Nephron progenitor cell (in vitro differentiated cells): ENCODE measurements at regions not wholly inside any gene's neighbourhood (a gene's known extent, or its start where the extent isn't known, plus 50 kb on each side); places are given as distances from the start of the nearest gene placed in this dataset.

Experiments used
- DNase-seq: peaks from one replicate; pipeline ENCODE4 v3.0.0; 2021
- H3K27ac Mint-ChIP-seq: 2 replicates; pipeline ENCODE4 v1.8.0; 2021; ENCODE audit warnings: mild to moderate bottlenecking, moderate library complexity, mixed read lengths
- H3K27me3 Mint-ChIP-seq: 2 replicates; pipeline ENCODE4 v1.8.0; 2021; ENCODE audit warnings: mild to moderate bottlenecking, low read depth, mixed read lengths; ENCODE audit not compliant: poor library complexity
- H3K36me3 Mint-ChIP-seq: 2 replicates; pipeline ENCODE4 v1.8.0; 2021; ENCODE audit warnings: low read depth, mixed read lengths
- H3K4me1 Mint-ChIP-seq: 2 replicates; pipeline ENCODE4 v1.8.0; 2021; ENCODE audit warnings: mixed read lengths
- H3K4me3 Mint-ChIP-seq: 2 replicates; pipeline ENCODE4 v1.8.0; 2021; ENCODE audit warnings: mild to moderate bottlenecking, moderate library complexity, mixed read lengths
- H3K9me3 Mint-ChIP-seq: 2 replicates; pipeline ENCODE4 v1.8.0; 2021; ENCODE audit warnings: mild to moderate bottlenecking, moderate library complexity, mixed read lengths
- CTCF ChIP-seq: fragments of 200-600 bp; sonication (generic); IDR thresholded peaks from 2 replicates; pipeline ENCODE4 v1.5.0; 2021; ENCODE audit warnings: antibody characterized with exemption

- Mint-ChIP-seq H3K36me3 (no peaks in the 10 kb centered on the region), H3K9me3 (no peaks in the 10 kb centered on the region), H3K27ac (no peak overlapping the region), H3K4me3 (no peak overlapping the region), H3K27me3 (peaks cover 3% of the 10 kb centered on the region), H3K4me1 (no peaks in the 10 kb centered on the region)
- no peak for TF ChIP-seq CTCF
- no peak for DNase-seq
These were observed 311.3 kb downstream of the LMO7 start for GRCh38 chr13:75947448-75947847.

DNA sequence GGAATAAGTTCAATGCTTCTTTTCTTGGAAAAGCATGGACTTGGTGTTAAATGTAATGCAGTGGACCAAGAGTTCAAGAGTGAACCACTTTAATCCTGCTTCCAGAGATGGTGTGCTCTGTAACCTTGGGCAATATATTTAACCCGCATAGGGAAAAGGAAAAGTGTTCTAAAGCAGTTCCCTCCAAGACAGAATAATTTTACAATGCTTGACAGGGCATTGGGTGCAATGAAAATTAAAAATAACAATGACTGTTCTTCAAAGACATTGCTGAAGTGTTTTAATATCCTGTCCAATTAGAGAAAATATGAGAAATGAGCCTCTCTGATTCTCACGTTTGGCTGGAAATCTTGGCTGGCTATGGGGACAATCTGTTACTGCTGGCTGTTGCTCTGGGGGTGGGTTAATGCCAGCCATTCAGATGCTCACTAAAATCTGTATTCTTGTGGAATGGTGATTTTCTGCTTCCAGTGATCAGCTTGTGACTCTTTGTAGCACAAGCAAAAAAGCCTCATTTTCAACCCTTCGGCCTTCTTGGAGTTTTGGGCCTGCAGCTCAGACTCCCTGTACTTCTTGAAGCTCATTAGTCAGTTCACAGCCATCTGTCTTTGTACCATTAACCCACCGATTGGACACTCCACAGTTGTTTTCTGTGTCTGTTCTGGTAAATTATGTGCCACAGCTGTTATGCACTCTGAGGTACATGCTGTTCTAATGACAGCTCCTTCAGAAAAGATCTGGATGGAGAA is 310.6 kb downstream of the LMO7 start:
- DNase-seq, result no peak
- peaks cover 3% of the 10 kb centered on the region for H3K27me3 Mint-ChIP-seq
- no peaks in the 10 kb centered on the region for H3K36me3 Mint-ChIP-seq
- H3K4me3 Mint-ChIP-seq, result no peak overlapping the region
- TF ChIP-seq CTCF, result no peak
- no peaks in the 10 kb centered on the region for H3K4me1 Mint-ChIP-seq
- H3K9me3 Mint-ChIP-seq, result no peaks in the 10 kb centered on the region
- no peak overlapping the region for H3K27ac Mint-ChIP-seq

- no peak overlapping the region for H3K27ac Mint-ChIP-seq
- TF ChIP-seq CTCF, result no peak
- no peaks in the 10 kb centered on the region for H3K4me1 Mint-ChIP-seq
These were observed 309.8 kb downstream of the LMO7 start for GRCh38 chr13:75945841-75946482.

GRCh38 chr13:75938811-75939560 is 302.9 kb downstream of the LMO7 start:
- peaks cover 5% of the 10 kb centered on the region for H3K4me1 Mint-ChIP-seq
- TF ChIP-seq CTCF, result no peak
- no peaks in the 10 kb centered on the region for H3K9me3 Mint-ChIP-seq
- no peak for DNase-seq
- no peaks in the 10 kb centered on the region for H3K36me3 Mint-ChIP-seq
- H3K27me3 Mint-ChIP-seq, result peaks cover 2% of the 10 kb centered on the region
- no peak overlapping the region for H3K4me3 Mint-ChIP-seq
- H3K27ac Mint-ChIP-seq, result no peak overlapping the region

More at GRCh38 chr13:75945841-75946482, 309.8 kb downstream of the LMO7 start:
- Mint-ChIP-seq H3K27me3 (peaks cover 3% of the 10 kb centered on the region), H3K36me3 (no peaks in the 10 kb centered on the region), H3K9me3 (no peaks in the 10 kb centered on the region), H3K4me3 (no peak overlapping the region)
- no peak for DNase-seq

DNA sequence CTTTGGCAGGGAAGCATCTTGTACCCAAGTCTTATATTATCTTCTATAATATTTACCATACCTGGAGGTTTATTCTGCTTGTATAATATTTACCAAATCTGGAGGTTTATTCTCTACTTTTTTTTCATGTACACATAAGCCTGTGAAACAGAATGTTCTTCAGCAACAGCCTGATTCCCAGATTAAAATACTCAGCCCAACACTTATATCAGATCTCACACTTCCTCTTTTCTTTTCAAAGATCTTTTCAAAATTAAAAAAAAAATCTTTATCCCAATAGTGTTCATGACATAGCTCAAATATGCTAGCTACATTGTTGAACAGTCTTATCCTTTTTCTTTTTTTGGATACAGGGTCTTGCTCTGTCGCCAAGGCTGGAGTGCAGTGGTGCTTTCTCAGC is 300.7 kb downstream of the LMO7 start:
- H3K36me3 Mint-ChIP-seq, result no peaks in the 10 kb centered on the region
- DNase-seq, result no peak

More for the DNA sequence above, 300.7 kb downstream of the LMO7 start:
- H3K4me3 Mint-ChIP-seq, result no peak overlapping the region
- no peak for TF ChIP-seq CTCF
- no peaks in the 10 kb centered on the region for H3K9me3 Mint-ChIP-seq
- peaks cover 5% of the 10 kb centered on the region for H3K4me1 Mint-ChIP-seq
- H3K27ac Mint-ChIP-seq, result no peak overlapping the region
- peaks cover 2% of the 10 kb centered on the region for H3K27me3 Mint-ChIP-seq
